B cell (primary cell): ENCODE measurements at regions not wholly inside any gene's neighbourhood (a gene's known extent, or its start where the extent isn't known, plus 50 kb on each side); places are given as distances from the start of the nearest gene placed in this dataset.

Source experiments
- EZH2 ChIP-seq: IDR thresholded peaks from 2 replicates; pipeline ENCODE4 v1.6.1; 2012; ENCODE audit warnings: borderline replicate concordance, low read depth, mild to moderate bottlenecking, moderate library complexity, low read length; ENCODE audit not compliant: insufficient read depth, poor library complexity, severe bottlenecking
- TF ChIP-seq, protein P1 (sequence below): fragments of 200-600 bp; IDR thresholded peaks from one replicate; pipeline ENCODE4 v1.8.0; 2022; ENCODE audit warnings: antibody characterized with exemption, mild to moderate bottlenecking

DNA sequence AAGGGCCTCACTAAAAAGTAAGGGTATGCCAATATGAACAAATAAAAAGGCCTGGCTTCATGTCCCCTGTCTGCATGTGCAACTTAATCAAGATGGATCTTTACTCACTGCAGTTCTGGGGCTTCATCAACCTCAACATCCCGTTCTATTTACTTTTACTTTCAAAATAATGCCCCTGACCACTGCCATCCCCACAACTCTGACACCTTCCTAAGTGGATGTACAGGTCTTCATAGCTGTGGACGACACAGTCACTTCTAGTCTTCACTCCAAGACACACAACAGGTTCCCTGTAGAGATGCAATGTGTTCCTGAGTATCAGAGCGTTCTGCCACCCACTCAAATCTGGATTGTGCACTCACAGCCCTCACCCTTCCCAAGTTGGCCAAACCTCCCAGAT is 136.1 kb downstream of the ENC1 start:
- TF ChIP-seq, protein P1, sequence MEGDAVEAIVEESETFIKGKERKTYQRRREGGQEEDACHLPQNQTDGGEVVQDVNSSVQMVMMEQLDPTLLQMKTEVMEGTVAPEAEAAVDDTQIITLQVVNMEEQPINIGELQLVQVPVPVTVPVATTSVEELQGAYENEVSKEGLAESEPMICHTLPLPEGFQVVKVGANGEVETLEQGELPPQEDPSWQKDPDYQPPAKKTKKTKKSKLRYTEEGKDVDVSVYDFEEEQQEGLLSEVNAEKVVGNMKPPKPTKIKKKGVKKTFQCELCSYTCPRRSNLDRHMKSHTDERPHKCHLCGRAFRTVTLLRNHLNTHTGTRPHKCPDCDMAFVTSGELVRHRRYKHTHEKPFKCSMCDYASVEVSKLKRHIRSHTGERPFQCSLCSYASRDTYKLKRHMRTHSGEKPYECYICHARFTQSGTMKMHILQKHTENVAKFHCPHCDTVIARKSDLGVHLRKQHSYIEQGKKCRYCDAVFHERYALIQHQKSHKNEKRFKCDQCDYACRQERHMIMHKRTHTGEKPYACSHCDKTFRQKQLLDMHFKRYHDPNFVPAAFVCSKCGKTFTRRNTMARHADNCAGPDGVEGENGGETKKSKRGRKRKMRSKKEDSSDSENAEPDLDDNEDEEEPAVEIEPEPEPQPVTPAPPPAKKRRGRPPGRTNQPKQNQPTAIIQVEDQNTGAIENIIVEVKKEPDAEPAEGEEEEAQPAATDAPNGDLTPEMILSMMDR: no peak
- no peak for TF ChIP-seq EZH2
